ENCODE measurements at regions not wholly inside any gene's neighbourhood (a gene's known extent, or its start where the extent isn't known, plus 50 kb on each side); places are given as distances from the start of the nearest gene placed in this dataset.

DNA sequence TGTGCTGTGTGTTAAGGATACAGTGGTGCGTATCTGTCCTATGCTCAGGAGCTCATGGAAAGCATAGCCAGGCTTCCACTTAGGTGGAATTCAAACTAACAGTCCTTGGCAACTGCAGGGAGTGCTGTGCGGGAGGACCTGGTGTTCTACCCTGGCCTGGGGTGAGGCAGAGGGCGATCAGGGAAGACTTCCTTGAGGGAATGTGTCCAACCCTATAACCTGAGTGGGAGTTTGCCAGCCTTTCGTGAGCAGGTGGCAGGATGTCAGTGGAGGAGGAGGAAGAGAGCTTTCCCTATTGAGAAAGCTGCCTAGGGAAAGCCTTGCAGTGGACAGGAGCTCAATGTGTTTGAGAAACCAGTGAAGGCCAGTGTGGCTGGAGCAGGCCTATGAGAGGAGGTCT, 271.1 kb upstream of the C2CD4B start:
- Mint-ChIP-seq H3K27me3 (ENCODE audit: low read depth) (no peaks in the 10 kb centered on the region), H3K4me1 (ENCODE audit: low read depth) (peaks cover 10% of the 10 kb centered on the region), H3K9me3 (ENCODE audit: low read depth) (no peaks in the 10 kb centered on the region), H3K27ac (ENCODE audit: unreplicated experiment) (no peak overlapping the region), H3K36me3 (ENCODE audit: low read depth) (no peaks in the 10 kb centered on the region), H3K4me3 (ENCODE audit: unreplicated experiment) (no peak overlapping the region)
- DNase-seq (ENCODE audit: low spot score) = no peak
- no peak for TF ChIP-seq CTCF (IDR thresholded peaks at IDR 0.05)

DNA sequence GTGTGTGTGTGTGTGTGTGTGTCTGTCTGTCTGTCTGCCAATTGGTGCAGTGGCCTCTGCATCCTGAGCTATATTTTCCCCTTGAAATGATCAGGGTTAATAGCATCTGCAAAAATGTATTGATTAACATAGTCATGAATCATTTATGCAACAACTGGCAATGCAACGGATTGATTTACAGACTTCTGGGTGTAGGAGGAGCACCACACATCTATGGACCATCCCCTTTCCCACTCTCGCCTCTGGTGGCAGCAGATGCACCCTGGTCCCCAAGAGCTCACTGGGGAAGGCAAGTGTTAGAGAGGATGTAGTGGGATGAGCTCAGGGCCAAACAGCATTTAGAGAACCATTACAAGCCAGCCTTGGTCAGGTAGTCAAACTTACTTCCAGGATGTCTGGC, 272.7 kb upstream of the C2CD4B start:
- Mint-ChIP-seq H3K27me3 (ENCODE audit: low read depth) (no peaks in the 10 kb centered on the region), H3K4me3 (ENCODE audit: unreplicated experiment) (no peak overlapping the region), H3K27ac (ENCODE audit: unreplicated experiment) (no peak overlapping the region), H3K9me3 (ENCODE audit: low read depth) (no peaks in the 10 kb centered on the region), H3K4me1 (ENCODE audit: low read depth) (peaks cover 3% of the 10 kb centered on the region), H3K36me3 (ENCODE audit: low read depth) (no peaks in the 10 kb centered on the region)
- no peak for TF ChIP-seq CTCF (IDR thresholded peaks at IDR 0.05)
- DNase-seq (ENCODE audit: low spot score) = no peak

DNA sequence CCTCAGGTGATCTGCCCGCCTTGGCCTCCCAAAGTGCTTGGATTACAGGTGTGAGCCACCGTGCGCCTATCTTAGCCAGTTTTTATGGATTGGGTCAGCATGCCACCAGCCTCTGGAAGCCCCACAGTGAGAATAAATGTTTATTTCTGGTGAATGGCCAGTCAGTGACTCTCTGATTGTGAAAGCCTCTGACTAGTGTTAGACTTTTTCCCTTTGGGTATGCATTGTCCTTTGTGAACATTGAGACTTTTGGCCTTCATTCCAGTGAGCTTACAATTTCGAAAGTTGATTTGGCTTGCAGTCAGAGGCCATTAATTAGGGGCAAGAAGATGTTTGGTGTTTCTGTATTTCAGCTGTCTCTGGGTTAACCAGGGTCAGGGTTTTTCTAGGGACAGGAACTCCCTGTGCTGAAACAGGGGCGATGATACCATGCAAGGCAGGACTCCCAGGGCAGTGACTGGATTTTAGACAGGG, 274.5 kb upstream of the C2CD4B start:
- no peak for TF ChIP-seq CTCF (IDR thresholded peaks at IDR 0.05)
- Mint-ChIP-seq H3K4me3 (ENCODE audit: unreplicated experiment) (no peak overlapping the region), H3K36me3 (ENCODE audit: low read depth) (no peaks in the 10 kb centered on the region), H3K9me3 (ENCODE audit: low read depth) (no peaks in the 10 kb centered on the region), H3K4me1 (ENCODE audit: low read depth) (peaks cover 3% of the 10 kb centered on the region), H3K27ac (ENCODE audit: unreplicated experiment) (no peak overlapping the region), H3K27me3 (ENCODE audit: low read depth) (no peaks in the 10 kb centered on the region)
- no peak for DNase-seq (ENCODE audit: low spot score)

- no peaks in the 10 kb centered on the region for H3K27me3 Mint-ChIP-seq (ENCODE audit: low read depth)
- no peak overlapping the region for H3K27ac Mint-ChIP-seq (ENCODE audit: unreplicated experiment)
- no peaks in the 10 kb centered on the region for H3K36me3 Mint-ChIP-seq (ENCODE audit: low read depth)
- no peak for TF ChIP-seq CTCF (IDR thresholded peaks at IDR 0.05)
- peaks cover 5% of the 10 kb centered on the region for H3K4me1 Mint-ChIP-seq (ENCODE audit: low read depth)
- DNase-seq (ENCODE audit: low spot score) = no peak
- no peak overlapping the region for H3K4me3 Mint-ChIP-seq (ENCODE audit: unreplicated experiment)
- H3K9me3 Mint-ChIP-seq (ENCODE audit: low read depth) = no peaks in the 10 kb centered on the region
These were observed 275.4 kb upstream of the C2CD4B start for GRCh38 chr15:62440362-62441105.

DNA sequence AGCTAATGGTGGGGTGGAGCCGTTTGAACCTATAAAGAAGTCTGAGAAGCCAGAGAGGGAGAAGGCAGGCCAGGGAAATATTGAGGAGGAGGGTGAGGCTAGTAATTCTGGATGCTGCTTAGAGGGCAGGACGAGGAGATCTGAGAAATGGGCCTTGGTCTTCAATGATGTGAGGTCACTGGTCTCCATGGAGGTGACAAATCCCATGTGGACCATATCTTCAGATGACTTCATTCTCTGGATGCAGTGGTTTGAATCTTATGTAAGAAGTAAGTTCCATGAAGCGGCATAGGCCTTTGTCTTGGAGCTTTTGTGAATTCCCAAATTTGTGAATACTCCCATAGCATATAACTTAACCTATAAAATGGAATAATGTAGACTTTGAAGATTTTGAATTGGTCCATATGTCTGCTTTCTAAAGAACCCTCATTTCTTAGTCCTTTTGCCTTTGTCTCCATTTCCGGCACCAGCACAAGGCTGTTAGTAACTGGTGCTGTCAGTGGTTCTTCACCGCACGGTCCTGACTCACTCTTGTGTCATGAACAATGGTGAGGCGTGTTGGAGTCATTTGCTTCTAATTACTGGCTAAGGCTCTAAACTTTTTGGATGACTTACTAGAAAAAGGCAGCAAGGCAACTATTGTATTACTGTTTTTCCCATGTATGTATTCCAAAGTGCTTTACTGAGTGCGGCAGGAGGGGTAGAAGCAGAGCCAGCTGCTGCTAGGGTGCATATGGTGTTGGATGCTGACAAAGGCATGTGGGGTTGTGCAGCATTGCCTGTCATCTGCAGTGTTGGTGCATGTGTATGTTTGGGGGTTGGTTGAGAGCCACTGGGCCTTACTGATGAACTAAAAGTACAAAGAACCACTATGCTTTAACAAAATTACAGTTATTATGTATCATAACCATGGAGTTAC, 279.3 kb upstream of the C2CD4B start:
- TF ChIP-seq CTCF (IDR thresholded peaks at IDR 0.05) = no peak
- no peaks in the 10 kb centered on the region for H3K36me3 Mint-ChIP-seq (ENCODE audit: low read depth)
- no peaks in the 10 kb centered on the region for H3K9me3 Mint-ChIP-seq (ENCODE audit: low read depth)
- no peak overlapping the region for H3K4me3 Mint-ChIP-seq (ENCODE audit: unreplicated experiment)
- H3K4me1 Mint-ChIP-seq (ENCODE audit: low read depth) = peaks cover 5% of the 10 kb centered on the region
- DNase-seq (ENCODE audit: low spot score) = no peak
- no peak overlapping the region for H3K27ac Mint-ChIP-seq (ENCODE audit: unreplicated experiment)
- no peaks in the 10 kb centered on the region for H3K27me3 Mint-ChIP-seq (ENCODE audit: low read depth)

All from chondrocyte (in vitro differentiated cells).